ENCODE measurements at regions not wholly inside any gene's neighbourhood (a gene's known extent, or its start where the extent isn't known, plus 50 kb on each side); places are given as distances from the start of the nearest gene placed in this dataset.
"Not testable (repeated sequence)": the region's sequence is repeated elsewhere in the genome, so short reads cannot be mapped to it uniquely, and the experiment has no call there.

DNA sequence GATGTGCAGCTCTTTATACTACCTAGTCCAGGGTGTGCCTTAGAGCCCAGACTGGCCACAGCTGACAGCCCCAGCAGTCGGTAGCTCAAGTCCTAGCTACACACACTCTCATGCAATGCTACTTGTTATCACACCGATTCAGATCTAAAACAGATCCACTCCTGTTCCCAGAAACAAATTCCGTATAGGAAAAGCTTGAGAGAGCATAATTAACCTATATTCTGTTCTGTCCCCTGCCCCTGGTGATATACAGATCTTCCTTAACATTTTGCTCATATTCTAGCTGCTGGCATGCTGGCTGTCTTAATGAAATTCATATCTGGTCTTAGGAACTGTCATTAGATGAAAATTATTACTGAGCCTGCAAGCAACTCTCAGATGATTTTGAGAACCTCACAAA is 204.3 kb downstream of the SOX2 start:
- no CpG with 5 or more reads among the region's 3 CpGs for WGBS (ENCODE audit: insufficient coverage, insufficient read length)

DNA sequence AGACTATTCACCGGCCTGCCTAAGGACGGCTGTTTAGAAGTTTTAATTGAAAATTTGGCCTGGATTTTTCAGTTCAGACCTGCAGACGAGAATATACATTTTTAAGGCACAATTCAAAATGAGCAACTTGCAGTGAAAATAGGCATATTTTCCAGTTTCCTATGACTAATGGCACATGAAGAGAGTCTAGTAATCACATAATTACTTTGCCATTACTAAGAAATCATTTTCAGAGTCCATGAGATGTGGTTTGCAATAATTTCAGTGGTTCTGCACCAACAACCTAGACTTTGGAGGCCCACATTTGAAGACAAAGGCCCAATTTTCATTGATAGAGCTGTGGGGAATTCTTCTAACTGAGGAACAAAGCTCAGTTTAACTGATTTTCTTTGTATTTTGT is 205.3 kb downstream of the SOX2 start:
- DNase-seq (ENCODE audit: low read depth, low spot score): no peak
- Histone ChIP-seq H3K4me3 (ENCODE audit: low read length) (no peak overlapping the region), H3K9me3 (ENCODE audit: control insufficient read depth, insufficient read depth, low read length) (no peaks in the 10 kb centered on the region), H3K36me3 (ENCODE audit: control insufficient read depth, insufficient read depth, low read length) (no peaks in the 10 kb centered on the region), H3K27ac (ENCODE audit: low read length) (no peak overlapping the region), H3K4me1 (ENCODE audit: control insufficient read depth, insufficient read depth, low read length) (peaks cover 3% of the 10 kb centered on the region; the same call in 1 of the 2 replicates), H3K27me3 (ENCODE audit: control insufficient read depth, insufficient read depth, low read length) (no peaks in the 10 kb centered on the region)
- no CpG with 5 or more reads among the region's 3 CpGs for WGBS (ENCODE audit: insufficient coverage, insufficient read length)

More for the DNA sequence above, 204.3 kb downstream of the SOX2 start:
- Histone ChIP-seq H3K27me3 (ENCODE audit: control insufficient read depth, insufficient read depth, low read length) (no peaks in the 10 kb centered on the region), H3K4me3 (ENCODE audit: low read length) (no peak overlapping the region), H3K9me3 (ENCODE audit: control insufficient read depth, insufficient read depth, low read length) (no peaks in the 10 kb centered on the region), H3K36me3 (ENCODE audit: control insufficient read depth, insufficient read depth, low read length) (no peaks in the 10 kb centered on the region), H3K4me1 (ENCODE audit: control insufficient read depth, insufficient read depth, low read length) (peaks cover 3% of the 10 kb centered on the region; the same call in 1 of the 2 replicates), H3K27ac (ENCODE audit: low read length) (no peak overlapping the region)
- no peak for DNase-seq (ENCODE audit: low read depth, low spot score)

DNA sequence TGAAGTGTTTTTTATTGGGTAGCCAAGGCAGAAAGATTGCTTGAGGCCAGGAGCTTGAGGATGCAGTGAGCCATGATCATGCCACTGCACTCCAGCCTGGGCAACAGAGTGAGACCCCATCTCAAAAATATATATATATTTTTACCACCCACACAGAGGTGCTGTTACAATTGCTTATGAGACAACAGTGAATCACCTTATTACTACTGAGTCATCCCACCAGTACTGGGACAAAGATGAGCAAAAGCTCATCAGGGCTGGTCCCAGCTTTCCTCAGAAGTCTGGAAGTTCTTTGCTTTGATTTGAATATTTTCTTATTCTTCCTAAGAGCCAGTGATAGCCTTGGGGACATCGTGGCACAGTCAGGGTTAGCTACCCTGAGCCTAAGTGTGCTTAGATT is 207.7 kb downstream of the SOX2 start:
- no peaks in the 10 kb centered on the region for H3K9me3 ChIP-seq (ENCODE audit: control insufficient read depth, insufficient read depth, low read length)
- DNase-seq (ENCODE audit: low read depth, low spot score): no peak
- H3K36me3 ChIP-seq (ENCODE audit: control insufficient read depth, insufficient read depth, low read length): no peaks in the 10 kb centered on the region
- H3K27me3 ChIP-seq (ENCODE audit: control insufficient read depth, insufficient read depth, low read length): no peaks in the 10 kb centered on the region
- peaks cover 3% of the 10 kb centered on the region; the same call in 1 of the 2 replicates for H3K4me1 ChIP-seq (ENCODE audit: control insufficient read depth, insufficient read depth, low read length)
- no peak overlapping the region for H3K27ac ChIP-seq (ENCODE audit: low read length)
- H3K4me3 ChIP-seq (ENCODE audit: low read length): no peak overlapping the region
- no CpG with 5 or more reads among the region's 1 CpG for WGBS (ENCODE audit: insufficient coverage, insufficient read length)

DNA sequence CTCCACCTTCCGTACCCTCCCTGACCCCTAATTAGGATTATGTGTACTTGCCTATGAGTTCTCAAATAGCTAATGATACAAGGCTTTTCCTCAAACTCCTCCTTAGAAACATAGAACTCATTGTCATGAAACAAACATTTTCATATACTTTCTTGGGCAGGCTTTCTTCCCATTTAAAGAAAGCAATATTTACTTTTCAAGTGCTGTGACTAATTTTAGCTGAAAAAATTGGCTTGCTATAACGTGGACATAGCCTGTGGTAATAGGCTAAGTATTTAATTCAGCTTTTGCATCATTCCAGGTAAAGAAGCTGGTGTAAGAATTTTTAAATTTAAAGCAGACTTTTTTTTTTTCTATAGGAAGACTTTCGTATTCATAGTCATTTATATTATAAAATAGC is 208.7 kb downstream of the SOX2 start:
- Histone ChIP-seq H3K27ac (ENCODE audit: low read length) (no peak overlapping the region), H3K36me3 (ENCODE audit: control insufficient read depth, insufficient read depth, low read length) (no peaks in the 10 kb centered on the region), H3K27me3 (ENCODE audit: control insufficient read depth, insufficient read depth, low read length) (no peaks in the 10 kb centered on the region)

DNA sequence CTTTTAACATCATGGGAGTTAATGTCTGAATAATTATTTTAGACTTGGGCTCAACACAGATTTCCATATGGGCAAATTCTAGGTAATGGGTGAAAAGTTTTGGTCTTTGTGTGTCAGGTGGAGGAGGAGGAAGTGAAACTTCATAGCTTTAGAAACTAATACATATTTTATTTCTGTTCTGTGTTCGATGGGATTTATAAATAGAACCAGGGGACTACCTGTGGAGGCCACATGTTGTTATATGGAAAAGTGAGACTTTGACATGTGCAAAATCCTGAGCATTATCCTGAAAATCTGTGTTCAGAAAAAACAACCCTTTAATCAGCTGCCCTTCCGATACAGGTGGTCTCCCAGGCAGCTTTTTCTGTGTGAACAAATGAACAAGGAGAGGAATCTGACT is 209.5 kb downstream of the SOX2 start:
- Histone ChIP-seq H3K36me3 (ENCODE audit: control insufficient read depth, insufficient read depth, low read length) (no peaks in the 10 kb centered on the region), H3K27me3 (ENCODE audit: control insufficient read depth, insufficient read depth, low read length) (no peaks in the 10 kb centered on the region), H3K4me1 (ENCODE audit: control insufficient read depth, insufficient read depth, low read length) (peaks cover 1% of the 10 kb centered on the region; the same call in 1 of the 2 replicates), H3K4me3 (ENCODE audit: low read length) (no peak overlapping the region), H3K27ac (ENCODE audit: low read length) (no peak overlapping the region), H3K9me3 (ENCODE audit: control insufficient read depth, insufficient read depth, low read length) (no peaks in the 10 kb centered on the region)
- no peak for DNase-seq (ENCODE audit: low read depth, low spot score)
- no CpG with 5 or more reads among the region's 2 CpGs for WGBS (ENCODE audit: insufficient coverage, insufficient read length)

More for the DNA sequence above, 208.7 kb downstream of the SOX2 start:
- Histone ChIP-seq H3K4me1 (ENCODE audit: control insufficient read depth, insufficient read depth, low read length) (peaks cover 3% of the 10 kb centered on the region; the same call in 1 of the 2 replicates), H3K9me3 (ENCODE audit: control insufficient read depth, insufficient read depth, low read length) (no peaks in the 10 kb centered on the region), H3K4me3 (ENCODE audit: low read length) (no peak overlapping the region)
- no CpG with 5 or more reads among the region's 3 CpGs for WGBS (ENCODE audit: insufficient coverage, insufficient read length)
- no peak for DNase-seq (ENCODE audit: low read depth, low spot score)

DNA sequence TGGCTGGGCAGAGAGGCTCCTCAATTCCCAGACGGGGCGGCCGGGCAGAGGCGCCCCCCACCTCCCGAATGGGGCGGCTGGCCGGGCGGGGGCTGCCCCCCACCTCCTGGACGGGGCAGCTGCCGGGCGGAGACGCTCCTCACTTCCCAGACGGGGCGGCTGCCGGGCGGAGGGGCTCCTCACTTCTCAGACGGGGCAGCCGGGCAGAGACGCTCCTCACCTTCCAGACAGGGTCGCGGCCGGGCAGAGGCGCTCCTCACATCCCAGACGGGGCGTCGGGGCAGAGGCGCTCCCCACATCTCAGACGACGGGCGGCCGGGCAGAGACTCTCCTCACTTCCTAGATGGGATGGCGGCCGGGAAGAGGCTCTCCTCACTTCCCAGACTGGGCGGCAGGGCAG is 214.1 kb downstream of the SOX2 start:
- not testable (repeated sequence) for DNase-seq (ENCODE audit: low read depth, low spot score); H3K27ac ChIP-seq (ENCODE audit: low read length); H3K9me3 ChIP-seq (ENCODE audit: control insufficient read depth, insufficient read depth, low read length); H3K4me1 ChIP-seq (ENCODE audit: control insufficient read depth, insufficient read depth, low read length); H3K36me3 ChIP-seq (ENCODE audit: control insufficient read depth, insufficient read depth, low read length); H3K27me3 ChIP-seq (ENCODE audit: control insufficient read depth, insufficient read depth, low read length); H3K4me3 ChIP-seq (ENCODE audit: low read length)
- WGBS (ENCODE audit: insufficient coverage, insufficient read length): no CpG with 5 or more reads among the region's 34 CpGs

DNA sequence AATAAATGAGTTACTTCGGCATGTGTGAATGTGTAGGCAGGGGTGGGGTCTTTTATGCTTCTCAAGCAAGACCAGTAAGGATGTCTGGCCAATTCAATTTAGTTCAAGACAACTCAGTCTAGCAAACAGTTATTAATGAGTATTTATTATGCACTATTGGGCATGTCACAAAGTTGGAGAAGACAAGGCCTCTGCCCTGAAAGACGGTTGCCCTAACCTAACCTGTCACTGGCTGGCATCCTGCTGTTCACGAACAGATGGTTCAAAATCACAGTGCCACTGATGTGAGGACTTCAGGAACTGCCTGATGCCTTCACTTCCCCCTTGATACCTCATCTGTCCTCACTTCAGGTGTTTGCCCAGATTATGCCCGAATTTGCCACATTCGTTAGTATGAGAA is 217.8 kb downstream of the SOX2 start:
- Histone ChIP-seq H3K27ac (ENCODE audit: low read length) (no peak overlapping the region), H3K9me3 (ENCODE audit: control insufficient read depth, insufficient read depth, low read length) (no peaks in the 10 kb centered on the region), H3K27me3 (ENCODE audit: control insufficient read depth, insufficient read depth, low read length) (no peaks in the 10 kb centered on the region), H3K4me1 (ENCODE audit: control insufficient read depth, insufficient read depth, low read length) (no peaks in the 10 kb centered on the region; the same call in 1 of the 2 replicates), H3K4me3 (ENCODE audit: low read length) (no peak overlapping the region), H3K36me3 (ENCODE audit: control insufficient read depth, insufficient read depth, low read length) (no peaks in the 10 kb centered on the region)
- WGBS (ENCODE audit: insufficient coverage, insufficient read length): no CpG with 5 or more reads among the region's 5 CpGs
- no peak for DNase-seq (ENCODE audit: low read depth, low spot score)

DNA sequence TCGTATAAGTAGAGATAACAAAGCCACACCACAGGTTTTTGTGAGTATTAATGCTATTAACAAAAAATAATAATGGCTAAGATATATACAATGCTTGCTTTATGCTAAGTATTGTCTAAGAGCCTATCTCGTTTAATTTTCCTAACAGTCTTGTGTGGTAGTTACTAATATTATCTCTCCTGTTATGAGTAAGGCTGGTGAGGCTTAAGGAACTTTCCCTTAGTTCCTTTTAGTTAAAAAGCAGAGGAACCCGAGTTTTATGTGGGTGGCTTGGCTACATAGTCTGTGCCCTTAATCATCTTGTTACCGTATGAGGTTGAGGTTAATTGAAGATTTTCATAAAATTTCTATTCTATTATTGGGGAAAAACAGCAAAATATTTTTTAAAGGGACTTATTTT is 218.4 kb downstream of the SOX2 start:
- Histone ChIP-seq H3K9me3 (ENCODE audit: control insufficient read depth, insufficient read depth, low read length) (no peaks in the 10 kb centered on the region), H3K36me3 (ENCODE audit: control insufficient read depth, insufficient read depth, low read length) (no peaks in the 10 kb centered on the region), H3K27me3 (ENCODE audit: control insufficient read depth, insufficient read depth, low read length) (no peaks in the 10 kb centered on the region), H3K27ac (ENCODE audit: low read length) (no peak overlapping the region), H3K4me3 (ENCODE audit: low read length) (no peak overlapping the region), H3K4me1 (ENCODE audit: control insufficient read depth, insufficient read depth, low read length) (no peaks in the 10 kb centered on the region; the same call in 1 of the 2 replicates)
- DNase-seq (ENCODE audit: low read depth, low spot score): no peak
- no CpG with 5 or more reads among the region's 4 CpGs for WGBS (ENCODE audit: insufficient coverage, insufficient read length)

DNA sequence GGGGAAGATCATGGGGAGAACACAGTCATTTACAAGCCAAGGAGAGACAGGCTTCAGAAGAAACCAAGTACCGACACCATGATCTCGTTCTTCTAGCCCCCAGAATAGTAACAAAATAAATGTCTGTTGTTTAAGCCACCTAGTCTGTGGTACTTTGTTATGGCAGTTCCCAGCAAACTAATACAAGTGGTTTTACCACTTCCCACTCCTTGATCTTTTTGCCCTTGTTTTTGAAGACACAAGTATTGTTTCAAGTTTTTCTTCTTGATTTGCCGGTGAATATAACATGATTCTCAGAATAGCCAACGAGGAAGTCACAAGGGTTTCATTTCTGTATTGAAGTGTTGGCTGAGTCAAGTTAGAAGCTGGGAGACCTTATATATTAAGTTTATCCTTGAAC is 220.3 kb downstream of the SOX2 start:
- Histone ChIP-seq H3K4me1 (ENCODE audit: control insufficient read depth, insufficient read depth, low read length) (no peaks in the 10 kb centered on the region; the same call in 1 of the 2 replicates), H3K36me3 (ENCODE audit: control insufficient read depth, insufficient read depth, low read length) (no peaks in the 10 kb centered on the region), H3K4me3 (ENCODE audit: low read length) (no peak overlapping the region), H3K27me3 (ENCODE audit: control insufficient read depth, insufficient read depth, low read length) (no peaks in the 10 kb centered on the region), H3K9me3 (ENCODE audit: control insufficient read depth, insufficient read depth, low read length) (no peaks in the 10 kb centered on the region), H3K27ac (ENCODE audit: low read length) (no peak overlapping the region)
- no peak for DNase-seq (ENCODE audit: low read depth, low spot score)
- no CpG with 5 or more reads among the region's 4 CpGs for WGBS (ENCODE audit: insufficient coverage, insufficient read length)

DNA sequence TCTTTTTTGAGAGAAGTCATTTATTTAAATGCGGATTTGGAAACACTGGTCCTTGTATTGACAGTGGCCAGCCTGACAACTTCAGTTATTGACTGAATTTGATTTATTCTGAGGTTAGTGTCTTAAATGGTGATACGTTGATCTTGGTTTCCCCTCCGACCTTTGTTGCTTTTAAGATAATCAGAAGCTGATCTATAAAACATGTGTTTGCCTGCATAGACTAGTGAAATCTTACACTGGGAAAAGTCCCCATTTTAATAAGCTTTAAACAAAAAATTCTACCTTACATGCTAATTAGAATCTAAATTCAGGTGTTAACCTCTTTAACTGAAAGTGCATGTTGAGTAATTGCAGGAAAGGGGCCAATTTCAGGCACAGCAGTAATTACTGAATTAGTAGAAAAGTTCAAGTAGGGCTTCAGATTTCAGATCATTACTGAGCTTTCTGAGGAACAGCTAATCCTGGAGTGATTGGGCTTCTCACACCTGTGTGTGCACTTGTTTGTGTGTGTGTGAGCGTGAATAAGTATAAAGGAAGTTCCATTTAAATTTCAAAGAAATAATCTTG is 221.4 kb downstream of the SOX2 start:
- no peak overlapping the region for H3K4me3 ChIP-seq (ENCODE audit: low read length)
- no peak overlapping the region for H3K27ac ChIP-seq (ENCODE audit: low read length)
- no peak for DNase-seq (ENCODE audit: low read depth, low spot score)
- H3K27me3 ChIP-seq (ENCODE audit: control insufficient read depth, insufficient read depth, low read length): no peaks in the 10 kb centered on the region
- WGBS (ENCODE audit: insufficient coverage, insufficient read length): no CpG with 5 or more reads among the region's 4 CpGs
- no peaks in the 10 kb centered on the region for H3K9me3 ChIP-seq (ENCODE audit: control insufficient read depth, insufficient read depth, low read length)
- no peaks in the 10 kb centered on the region; the same call in 1 of the 2 replicates for H3K4me1 ChIP-seq (ENCODE audit: control insufficient read depth, insufficient read depth, low read length)
- H3K36me3 ChIP-seq (ENCODE audit: control insufficient read depth, insufficient read depth, low read length): no peaks in the 10 kb centered on the region

DNA sequence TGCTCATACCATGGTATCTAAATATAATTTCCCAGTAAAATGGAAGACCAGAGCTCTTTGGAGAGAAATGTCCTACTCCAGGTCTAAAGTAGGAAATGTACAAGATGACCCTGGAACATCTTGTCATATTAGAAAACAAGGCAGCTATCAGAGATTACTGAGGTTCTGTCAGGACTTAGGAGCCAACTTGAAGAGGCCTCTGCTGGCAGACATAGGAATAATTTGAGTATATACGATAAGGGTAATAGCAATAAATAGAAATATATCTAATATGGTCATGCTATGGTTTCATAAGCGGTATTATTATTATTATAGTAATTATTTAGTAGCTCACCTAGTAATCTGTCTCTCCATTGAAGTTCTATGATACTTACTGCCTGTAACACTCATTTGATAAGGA is 224.2 kb downstream of the SOX2 start:
- H3K27me3 ChIP-seq (ENCODE audit: control insufficient read depth, insufficient read depth, low read length): no peaks in the 10 kb centered on the region
- WGBS (ENCODE audit: insufficient coverage, insufficient read length): no CpG with 5 or more reads among the region's 2 CpGs
- H3K36me3 ChIP-seq (ENCODE audit: control insufficient read depth, insufficient read depth, low read length): no peaks in the 10 kb centered on the region
- no peaks in the 10 kb centered on the region; the same call in 1 of the 2 replicates for H3K4me1 ChIP-seq (ENCODE audit: control insufficient read depth, insufficient read depth, low read length)
- DNase-seq (ENCODE audit: low read depth, low spot score): no peak
- H3K4me3 ChIP-seq (ENCODE audit: low read length): no peak overlapping the region
- no peak overlapping the region for H3K27ac ChIP-seq (ENCODE audit: low read length)
- no peaks in the 10 kb centered on the region for H3K9me3 ChIP-seq (ENCODE audit: control insufficient read depth, insufficient read depth, low read length)

Data from iPS DF 6.9 (cell line).